HG03432 (cell line): ENCODE measurements at regions not wholly inside any gene's neighbourhood (a gene's known extent, or its start where the extent isn't known, plus 50 kb on each side); places are given as distances from the start of the nearest gene placed in this dataset.

ENCODE experiments used
- ATAC-seq: cut with Tn5 transposase; IDR thresholded peaks from one replicate; pipeline ENCODE4 v1.9.1; 2021; ENCODE audit warnings: mild to moderate bottlenecking, moderate library complexity; ENCODE audit not compliant: unreplicated experiment

DNA sequence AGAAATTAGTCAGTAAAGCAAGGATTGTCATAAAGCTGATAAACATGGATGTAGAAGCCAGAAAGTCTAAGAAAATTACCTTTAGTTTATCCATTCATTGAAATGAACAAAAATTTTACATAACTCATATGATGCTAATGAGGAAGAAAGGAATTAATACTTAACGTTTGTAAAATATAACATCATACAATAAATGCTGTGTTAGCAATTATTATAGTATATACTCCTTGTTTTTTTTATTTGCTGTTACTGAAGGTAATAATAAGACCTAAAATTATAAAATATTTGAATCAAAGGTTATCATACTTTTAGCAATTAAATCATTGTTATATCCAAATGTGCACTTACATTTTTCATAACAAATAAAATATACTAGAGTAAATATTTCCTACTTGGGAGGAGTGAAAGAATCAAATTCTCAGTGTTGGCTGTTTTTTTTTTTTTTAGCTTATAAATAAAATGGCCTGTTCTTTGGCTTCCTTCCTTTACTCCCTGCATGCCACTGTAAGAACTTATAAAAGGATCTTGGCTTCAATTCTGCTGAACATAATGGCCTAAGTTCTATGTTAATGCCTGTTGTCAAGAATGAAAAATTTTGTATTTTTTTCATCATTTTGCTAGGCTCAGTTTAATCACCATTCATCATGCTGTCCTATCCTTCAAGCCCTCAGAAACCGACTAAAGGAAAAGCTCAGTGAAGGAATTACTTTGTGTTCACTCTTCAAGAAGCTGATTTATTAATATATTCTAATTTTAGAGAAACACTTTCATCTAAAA lies 167.4 kb upstream of the SLITRK1 start:
- no peak for ATAC-seq

DNA sequence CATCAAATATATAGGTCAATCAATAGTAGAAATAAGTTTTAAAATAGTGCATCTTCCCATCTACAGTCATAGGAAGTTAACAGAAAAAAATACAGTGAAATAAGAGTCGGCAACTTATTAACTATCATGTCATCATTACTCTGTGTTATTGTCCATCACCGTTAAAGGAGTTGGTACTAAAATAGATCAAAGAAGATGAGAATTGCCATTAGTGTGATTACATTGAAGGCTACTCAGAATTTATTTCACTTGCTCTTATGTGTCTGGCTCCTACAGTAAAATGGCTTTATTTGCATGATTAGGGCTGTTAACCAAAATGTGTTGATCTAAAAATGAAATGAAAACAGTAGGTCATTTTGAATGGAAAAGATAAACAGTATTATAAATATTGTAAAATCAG lies 162.5 kb upstream of the SLITRK1 start:
- ATAC-seq: no peak

DNA sequence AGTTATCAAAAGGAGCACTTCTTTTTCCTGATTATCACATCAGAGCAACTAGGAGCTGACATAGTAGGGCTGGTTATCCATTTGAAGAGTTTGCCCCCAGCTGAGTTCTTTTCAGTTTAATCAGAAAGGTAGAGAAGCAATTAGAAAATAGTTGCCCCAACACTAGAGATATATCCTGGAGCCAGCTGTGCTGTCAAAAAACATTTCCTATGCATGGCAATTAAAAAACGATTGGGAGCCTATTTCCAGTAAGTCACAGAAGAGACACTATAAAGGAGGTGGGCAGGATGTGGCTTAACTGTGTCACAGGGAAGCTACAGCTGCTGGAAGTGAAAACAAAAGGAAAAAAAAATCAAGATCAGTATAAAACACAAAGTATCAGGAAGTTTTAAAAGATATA lies 155.7 kb upstream of the SLITRK1 start:
- no peak for ATAC-seq

DNA sequence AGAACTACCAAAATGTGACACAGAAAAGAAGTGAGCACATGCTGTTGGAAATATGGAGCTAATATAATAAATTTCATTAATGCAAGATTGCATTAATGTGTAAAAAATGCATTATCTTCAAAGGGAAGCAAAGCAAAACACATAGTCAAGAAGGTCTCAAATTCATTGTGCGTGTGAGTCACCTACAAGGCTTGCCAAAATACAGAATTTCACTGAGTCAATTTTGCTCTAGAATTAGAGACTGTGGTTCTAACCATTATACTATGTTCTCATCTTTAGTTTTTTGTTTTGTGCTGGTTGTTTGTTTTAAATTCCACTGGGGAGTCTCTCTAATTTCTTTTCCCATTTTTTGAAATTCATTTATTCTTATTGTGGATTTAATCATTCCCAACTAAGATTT lies 149.8 kb upstream of the SLITRK1 start:
- ATAC-seq: no peak

GRCh38 chr13:84031120-84031519 lies 148.8 kb upstream of the SLITRK1 start:
- no peak for ATAC-seq

DNA sequence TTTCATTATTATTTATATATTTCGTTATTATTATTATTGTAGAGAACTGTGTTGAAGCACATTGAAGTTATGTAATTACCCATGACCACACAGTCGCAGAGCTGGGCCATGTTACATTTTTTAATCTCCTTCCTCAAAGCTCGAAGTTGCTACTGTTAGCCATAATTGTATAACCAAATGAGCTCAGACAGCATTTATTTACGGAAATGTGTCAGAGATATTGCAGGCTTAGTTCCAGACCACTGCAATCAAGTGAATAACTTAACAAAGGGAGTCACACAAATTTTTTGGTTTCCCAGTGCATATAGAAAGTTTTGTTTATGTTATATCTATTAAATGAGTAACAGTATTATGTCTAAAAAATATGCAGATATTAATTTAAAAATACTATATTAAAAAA lies 147.1 kb upstream of the SLITRK1 start:
- no peak for ATAC-seq

DNA sequence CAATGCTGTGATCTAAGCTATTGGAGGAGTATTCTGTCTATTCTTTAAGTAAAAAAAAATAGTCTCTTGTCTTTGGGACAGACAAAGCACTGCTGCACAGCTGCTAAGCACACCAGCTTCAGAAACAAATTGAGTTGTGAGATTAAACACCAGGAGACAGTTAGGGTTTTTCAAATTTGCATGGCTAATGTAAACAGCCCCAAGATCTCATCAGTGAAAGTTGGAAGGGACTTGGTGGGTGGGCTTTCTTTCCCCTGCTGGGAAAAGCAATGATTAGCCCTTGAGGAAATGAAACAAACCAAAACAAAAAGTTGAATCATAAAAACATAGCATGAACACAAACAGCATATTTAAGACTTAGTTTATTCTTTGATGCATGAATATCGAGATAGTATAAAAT lies 143.6 kb upstream of the SLITRK1 start:
- ATAC-seq: no peak

- no peak for ATAC-seq
Observed at GRCh38 chr13:83996415-83996814, 114.1 kb upstream of the SLITRK1 start.

DNA sequence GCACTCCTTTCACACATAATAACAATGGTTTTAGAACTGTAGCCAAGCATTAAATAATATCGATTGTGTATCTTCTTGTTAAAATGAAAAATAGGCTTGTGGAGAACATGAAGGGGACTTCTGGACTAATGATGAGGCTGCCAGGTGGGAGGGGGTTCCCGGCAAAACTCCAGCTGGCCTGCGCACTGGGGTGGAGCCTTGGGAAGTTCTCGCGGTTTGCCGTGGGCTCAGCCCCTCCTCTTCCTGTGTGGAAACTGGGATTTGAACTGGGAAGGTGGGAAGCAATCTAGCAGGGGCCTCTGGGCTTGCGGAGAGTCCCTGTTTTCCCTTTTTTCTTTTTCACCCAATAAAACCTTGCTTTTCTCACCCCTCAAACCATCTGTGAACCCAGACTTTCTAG lies 113.7 kb upstream of the SLITRK1 start:
- no peak for ATAC-seq

- peak; percentile 50 for ATAC-seq
Observed at GRCh38 chr13:83992566-83993358, 110.5 kb upstream of the SLITRK1 start.

GRCh38 chr13:83987394-83987793 lies 105.1 kb upstream of the SLITRK1 start:
- ATAC-seq: no peak

DNA sequence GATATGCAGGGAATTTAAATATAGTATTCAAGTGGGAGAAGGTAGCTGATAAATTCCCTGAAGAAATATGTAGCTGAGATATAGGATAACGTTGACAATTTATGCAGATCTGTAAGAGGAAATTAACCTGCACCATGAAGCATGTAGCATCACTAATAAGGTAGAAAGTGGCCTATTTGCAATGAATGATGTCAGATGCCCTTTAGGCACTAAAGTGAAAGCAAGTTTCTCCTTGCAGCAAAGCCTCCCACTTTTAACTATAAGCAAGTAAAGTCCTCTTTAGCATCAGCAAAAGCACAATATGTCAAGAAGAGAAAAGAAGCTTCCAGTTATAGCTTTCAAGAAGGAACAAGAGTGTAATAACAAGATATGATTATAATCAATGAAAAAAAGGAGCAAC lies 102.5 kb upstream of the SLITRK1 start:
- no peak for ATAC-seq

GRCh38 chr13:83980331-83980730 lies 98.1 kb upstream of the SLITRK1 start:
- ATAC-seq: no peak

DNA sequence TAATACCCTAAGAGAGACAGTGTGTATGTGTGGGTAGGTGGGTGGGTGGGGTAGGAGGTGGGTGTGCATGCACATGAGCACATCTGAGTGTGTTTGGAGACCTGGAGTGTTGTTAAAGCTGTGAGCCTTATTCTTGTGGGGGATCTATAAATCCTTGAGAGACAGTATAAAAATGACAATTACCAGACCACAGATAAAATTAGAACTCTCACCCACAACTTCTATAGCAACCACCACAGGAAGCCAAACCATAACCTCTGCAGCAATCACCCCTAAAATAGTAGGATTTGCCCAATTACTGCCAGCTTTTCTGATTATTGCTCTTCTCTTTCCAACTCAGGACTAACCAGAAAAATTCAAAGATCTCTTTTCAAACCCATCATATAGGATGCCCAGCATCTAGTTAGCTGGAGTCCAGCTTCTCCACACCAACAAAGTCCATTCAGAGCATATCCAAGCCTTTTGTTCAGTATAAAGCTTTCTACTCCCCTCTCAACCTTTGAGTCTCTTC lies 93.4 kb upstream of the SLITRK1 start:
- ATAC-seq: no peak

DNA sequence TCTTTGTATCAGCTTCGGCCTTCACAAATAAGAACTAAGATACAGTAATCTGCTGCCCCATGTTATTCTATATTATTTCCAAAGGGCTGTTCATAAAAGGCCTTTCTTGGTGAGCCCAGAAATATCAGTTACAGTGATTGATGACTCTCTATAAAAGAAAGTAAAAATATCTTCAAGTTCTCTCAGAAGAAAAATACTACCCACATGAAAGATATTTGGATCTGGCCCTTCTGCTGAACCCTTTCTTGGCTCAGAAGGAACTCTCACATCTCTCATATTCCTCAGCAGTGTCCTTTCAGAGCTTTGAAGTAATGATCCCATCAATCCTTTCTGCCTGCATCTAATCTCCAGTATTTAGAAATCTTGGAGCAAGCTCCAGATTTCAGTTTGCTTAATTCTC lies 76.3 kb upstream of the SLITRK1 start:
- ATAC-seq: no peak

GRCh38 chr13:83955011-83955410 lies 72.7 kb upstream of the SLITRK1 start:
- ATAC-seq: no peak

DNA sequence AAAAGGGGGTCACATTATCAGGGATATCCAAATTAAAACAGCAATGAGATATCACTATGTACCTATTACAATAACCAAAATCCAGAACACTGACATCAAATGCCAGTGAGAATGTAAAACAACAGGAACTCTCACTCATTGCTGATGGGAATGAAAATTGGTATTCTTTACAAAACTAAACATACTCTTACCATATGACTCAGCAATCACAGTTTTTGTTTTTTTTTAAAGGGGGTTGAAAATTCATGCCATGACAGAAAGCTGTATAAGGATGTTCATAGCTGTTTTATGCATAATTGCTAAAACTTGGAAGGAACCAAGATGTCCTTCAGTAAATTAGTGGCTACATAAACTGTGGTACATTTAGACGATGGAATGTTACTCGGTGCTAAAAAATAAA lies 71.6 kb upstream of the SLITRK1 start:
- no peak for ATAC-seq

DNA sequence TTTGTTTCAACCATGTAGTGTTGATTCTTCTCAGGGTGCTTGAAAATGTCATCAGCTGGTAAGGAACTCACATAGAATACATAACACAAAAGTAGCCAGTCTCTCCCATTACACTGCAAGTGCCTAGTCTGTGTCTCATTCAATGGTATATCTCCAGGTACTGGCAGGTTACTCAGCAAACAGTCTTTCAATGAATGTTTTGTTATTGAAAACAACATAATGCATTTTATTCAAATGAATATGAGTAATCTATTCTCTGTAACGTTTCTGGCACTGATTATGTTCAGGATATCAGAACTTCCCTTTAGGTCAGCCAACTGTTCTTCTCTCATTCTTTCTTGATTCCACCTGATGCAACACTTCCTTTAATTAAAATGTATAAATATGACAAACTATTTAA lies 68.0 kb upstream of the SLITRK1 start:
- ATAC-seq: no peak

DNA sequence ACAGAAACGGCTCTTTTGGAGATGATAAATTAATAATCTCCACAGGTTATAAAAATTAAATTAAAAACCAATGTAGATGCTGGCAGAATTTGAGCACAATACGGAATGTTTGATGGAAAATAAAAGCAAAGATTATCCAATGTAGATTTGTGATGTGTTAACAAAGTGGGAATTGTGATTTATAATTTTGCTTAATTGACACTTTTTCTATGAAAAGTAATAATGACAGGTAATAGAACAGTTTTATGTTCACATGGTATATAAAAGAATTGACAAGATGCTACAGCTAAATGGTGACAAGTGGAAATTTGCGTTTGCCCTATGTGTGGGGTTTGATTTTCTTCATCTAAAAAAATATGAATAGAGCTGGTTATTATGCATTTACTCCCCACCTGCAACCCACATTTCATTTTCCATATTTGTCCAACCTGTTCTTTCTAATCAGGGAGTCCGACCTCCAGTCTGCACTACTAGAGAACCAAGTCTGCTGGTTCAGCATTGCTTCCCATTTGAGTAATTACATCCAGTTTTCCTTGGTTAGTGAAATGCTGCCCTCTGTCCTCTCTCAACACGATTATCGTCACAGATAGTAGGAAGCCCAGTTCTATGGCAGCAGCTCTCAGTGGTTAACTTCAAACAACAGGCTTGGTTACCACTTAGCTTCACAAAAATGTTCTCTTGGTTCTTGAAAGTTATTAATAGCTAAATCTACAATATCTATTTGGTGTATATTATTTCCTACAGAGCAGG lies 61.4 kb upstream of the SLITRK1 start:
- no peak for ATAC-seq

- ATAC-seq: no peak
Observed at GRCh38 chr13:83941701-83942335, 59.5 kb upstream of the SLITRK1 start.

DNA sequence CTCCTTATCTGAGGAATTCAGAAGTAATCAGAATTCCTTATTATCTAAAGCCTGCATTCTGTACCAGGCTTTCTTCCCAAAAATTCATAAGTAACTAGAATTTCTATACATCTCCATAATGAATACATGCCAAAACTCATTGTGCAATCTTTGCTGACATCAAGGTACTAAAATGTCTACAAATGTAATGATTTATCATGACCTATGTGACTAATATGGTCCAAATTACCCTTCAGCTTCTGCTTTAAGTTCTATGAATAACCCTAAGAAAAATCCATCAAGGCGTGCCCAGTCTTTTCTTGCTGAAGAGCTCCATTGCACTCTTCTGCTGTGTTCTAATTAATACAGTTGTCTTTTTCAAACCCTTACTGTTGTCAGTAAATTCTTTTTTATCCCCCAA lies 58.5 kb upstream of the SLITRK1 start:
- no peak for ATAC-seq
